Stimulated activated memory B cell treated with anti-CD40 and anti-IgM and Interleukin-4, amounts not matched to agents 10 μg/mL and 1 μg/mL and 100 μg/mL, for 72 hours (primary cell): ENCODE measurements at regions not wholly inside any gene's neighbourhood (a gene's known extent, or its start where the extent isn't known, plus 50 kb on each side); places are given as distances from the start of the nearest gene placed in this dataset.

Experiments used
- ATAC-seq: fragments of 150-1000 bp; cut with Tn5 transposase; 2 replicates; pipeline ENCODE4 v1.10.0; 2021
- H3K27ac Mint-ChIP-seq: one replicate; pipeline ENCODE4 v1.8.0; 2022; ENCODE audit warnings: mild to moderate bottlenecking, mixed read lengths
- H3K27me3 Mint-ChIP-seq: one replicate; pipeline ENCODE4 v1.8.0; 2022; ENCODE audit warnings: mixed read lengths
- H3K36me3 Mint-ChIP-seq: one replicate; pipeline ENCODE4 v1.8.0; 2022; ENCODE audit warnings: mixed read lengths
- H3K4me1 Mint-ChIP-seq: one replicate; pipeline ENCODE4 v1.8.0; 2022; ENCODE audit warnings: mixed read lengths
- H3K4me3 Mint-ChIP-seq: one replicate; pipeline ENCODE4 v1.8.0; 2022; ENCODE audit warnings: mild to moderate bottlenecking, moderate library complexity, mixed read lengths
- H3K9me3 Mint-ChIP-seq: one replicate; pipeline ENCODE4 v1.8.0; 2022; ENCODE audit warnings: mixed read lengths

GRCh38 chr1:221812088-221812752 lies 70.3 kb upstream of the DUSP10 start:
- ATAC-seq, result no peak
- H3K36me3 Mint-ChIP-seq, result no peaks in the 10 kb centered on the region
- peaks cover 37% of the 10 kb centered on the region for H3K4me1 Mint-ChIP-seq
- no peaks in the 10 kb centered on the region for H3K27me3 Mint-ChIP-seq
- H3K27ac Mint-ChIP-seq, result no peak overlapping the region
- peaks cover 3% of the 10 kb centered on the region for H3K9me3 Mint-ChIP-seq
- H3K4me3 Mint-ChIP-seq, result no peak overlapping the region

GRCh38 chr1:221810406-221810805 lies 68.5 kb upstream of the DUSP10 start:
- Mint-ChIP-seq H3K4me1 (peaks cover 50% of the 10 kb centered on the region), H3K4me3 (peak overlapping the region; percentile 36), H3K27ac (peak overlapping the region; percentile 70), H3K27me3 (no peaks in the 10 kb centered on the region), H3K36me3 (no peaks in the 10 kb centered on the region), H3K9me3 (peaks cover 3% of the 10 kb centered on the region)
- ATAC-seq, result no peak

- Mint-ChIP-seq H3K27ac (peak overlapping the region; percentile 70), H3K4me1 (peaks cover 61% of the 10 kb centered on the region), H3K9me3 (peaks cover 3% of the 10 kb centered on the region), H3K4me3 (peak overlapping the region; percentile 27), H3K27me3 (no peaks in the 10 kb centered on the region), H3K36me3 (no peaks in the 10 kb centered on the region)
- peak; percentile 69 for ATAC-seq
These were observed 67.5 kb upstream of the DUSP10 start for GRCh38 chr1:221809091-221810029.

DNA sequence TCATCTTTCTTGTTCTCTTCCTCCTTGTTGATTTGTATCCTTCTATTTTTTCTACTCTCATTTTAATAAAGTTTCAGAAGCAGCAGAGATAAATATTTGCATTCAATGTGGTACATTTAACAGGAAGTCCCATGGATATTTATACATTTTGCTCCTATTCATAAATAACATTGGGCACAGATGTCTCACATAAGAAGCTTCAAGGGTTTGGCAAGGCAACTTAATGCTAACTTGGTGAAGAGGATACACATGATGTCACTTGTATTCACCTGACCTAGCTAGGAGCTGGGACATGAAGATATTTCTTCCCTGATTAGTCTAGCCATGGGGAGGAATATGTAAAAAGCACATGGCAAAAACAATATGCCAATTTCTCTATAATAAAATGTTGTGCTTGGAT lies 65.1 kb upstream of the DUSP10 start:
- Mint-ChIP-seq H3K27ac (peak overlapping the region; percentile 48), H3K4me1 (peaks cover 73% of the 10 kb centered on the region), H3K4me3 (no peak overlapping the region), H3K27me3 (no peaks in the 10 kb centered on the region), H3K36me3 (no peaks in the 10 kb centered on the region), H3K9me3 (peaks cover 3% of the 10 kb centered on the region)
- ATAC-seq, result no peak

- peaks cover 73% of the 10 kb centered on the region for H3K4me1 Mint-ChIP-seq
- H3K36me3 Mint-ChIP-seq, result no peaks in the 10 kb centered on the region
- H3K27ac Mint-ChIP-seq, result peak overlapping the region; percentile 48
- H3K4me3 Mint-ChIP-seq, result no peak overlapping the region
- H3K9me3 Mint-ChIP-seq, result peaks cover 3% of the 10 kb centered on the region
- H3K27me3 Mint-ChIP-seq, result no peaks in the 10 kb centered on the region
- ATAC-seq, result no peak
These were observed 64.3 kb upstream of the DUSP10 start for GRCh38 chr1:221806236-221806635.

- Mint-ChIP-seq H3K27ac (peak overlapping the region; percentile 16), H3K4me3 (no peak overlapping the region), H3K9me3 (no peaks in the 10 kb centered on the region), H3K36me3 (no peaks in the 10 kb centered on the region), H3K4me1 (peaks cover 62% of the 10 kb centered on the region), H3K27me3 (no peaks in the 10 kb centered on the region)
- no peak for ATAC-seq
These were observed 63.2 kb upstream of the DUSP10 start for GRCh38 chr1:221805121-221805520.

- ATAC-seq, result no peak
- Mint-ChIP-seq H3K36me3 (peaks cover 6% of the 10 kb centered on the region), H3K27me3 (no peaks in the 10 kb centered on the region), H3K9me3 (peaks cover 3% of the 10 kb centered on the region), H3K27ac (peak overlapping the region; percentile 16), H3K4me3 (no peak overlapping the region), H3K4me1 (peaks cover 54% of the 10 kb centered on the region)
These were observed 62.4 kb upstream of the DUSP10 start for GRCh38 chr1:221804303-221804702.

- Mint-ChIP-seq H3K4me1 (peaks cover 37% of the 10 kb centered on the region), H3K4me3 (no peak overlapping the region), H3K9me3 (peaks cover 3% of the 10 kb centered on the region), H3K27ac (peak overlapping the region; percentile 42), H3K27me3 (no peaks in the 10 kb centered on the region), H3K36me3 (peaks cover 6% of the 10 kb centered on the region)
- no peak for ATAC-seq
These were observed 60.1 kb upstream of the DUSP10 start for GRCh38 chr1:221801773-221802516.

DNA sequence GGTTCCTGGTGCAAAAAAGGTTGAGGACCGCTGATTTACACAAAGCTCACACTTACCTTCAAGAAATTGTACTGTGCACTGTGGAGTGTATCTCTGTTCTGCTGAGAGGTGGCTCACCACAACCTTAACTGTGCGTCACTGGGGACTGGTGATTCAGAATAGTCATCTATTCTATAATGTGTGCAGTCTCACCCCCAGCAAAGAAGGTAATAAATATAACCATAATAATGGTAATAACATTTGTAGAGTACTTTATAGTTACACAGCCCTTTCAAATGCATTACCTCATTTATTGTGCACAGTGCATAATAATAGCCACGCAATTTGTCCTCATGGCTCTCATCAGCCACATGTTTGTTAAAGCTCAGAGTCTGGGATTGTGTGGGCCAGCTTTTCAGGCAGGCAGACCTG lies 59.4 kb upstream of the DUSP10 start:
- peaks cover 30% of the 10 kb centered on the region for H3K4me1 Mint-ChIP-seq
- H3K27me3 Mint-ChIP-seq, result no peaks in the 10 kb centered on the region
- H3K9me3 Mint-ChIP-seq, result peaks cover 3% of the 10 kb centered on the region
- H3K4me3 Mint-ChIP-seq, result no peak overlapping the region
- peaks cover 6% of the 10 kb centered on the region for H3K36me3 Mint-ChIP-seq
- no peak overlapping the region for H3K27ac Mint-ChIP-seq
- no peak for ATAC-seq

DNA sequence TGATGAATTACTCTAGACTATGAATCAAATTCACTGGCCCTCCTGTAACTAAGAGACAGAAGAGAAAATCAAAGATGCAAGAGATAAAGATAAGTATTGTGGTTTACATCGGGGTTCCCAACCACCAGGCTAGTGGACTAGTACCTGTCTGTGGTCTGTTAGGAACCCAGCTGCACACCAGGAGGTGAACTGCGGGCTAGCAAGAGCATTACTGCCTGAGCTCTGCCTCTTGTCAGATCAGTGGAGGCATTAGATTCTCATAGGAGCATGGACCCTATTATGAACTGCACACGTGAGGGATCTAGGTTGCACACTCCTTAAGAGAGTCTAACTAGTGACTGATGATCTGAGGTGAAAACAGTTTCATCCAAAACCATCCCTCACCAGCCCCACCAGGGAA lies 58.9 kb upstream of the DUSP10 start:
- no peak overlapping the region for H3K27ac Mint-ChIP-seq
- ATAC-seq, result no peak
- peaks cover 3% of the 10 kb centered on the region for H3K9me3 Mint-ChIP-seq
- H3K36me3 Mint-ChIP-seq, result peaks cover 6% of the 10 kb centered on the region
- H3K4me1 Mint-ChIP-seq, result peaks cover 29% of the 10 kb centered on the region
- no peak overlapping the region for H3K4me3 Mint-ChIP-seq
- no peaks in the 10 kb centered on the region for H3K27me3 Mint-ChIP-seq

GRCh38 chr1:221797506-221797905 lies 55.6 kb upstream of the DUSP10 start:
- no peak overlapping the region for H3K4me3 Mint-ChIP-seq
- H3K9me3 Mint-ChIP-seq, result peaks cover 3% of the 10 kb centered on the region
- H3K27ac Mint-ChIP-seq, result no peak overlapping the region
- H3K4me1 Mint-ChIP-seq, result peaks cover 42% of the 10 kb centered on the region
- no peak for ATAC-seq
- H3K36me3 Mint-ChIP-seq, result peaks cover 6% of the 10 kb centered on the region
- no peaks in the 10 kb centered on the region for H3K27me3 Mint-ChIP-seq

DNA sequence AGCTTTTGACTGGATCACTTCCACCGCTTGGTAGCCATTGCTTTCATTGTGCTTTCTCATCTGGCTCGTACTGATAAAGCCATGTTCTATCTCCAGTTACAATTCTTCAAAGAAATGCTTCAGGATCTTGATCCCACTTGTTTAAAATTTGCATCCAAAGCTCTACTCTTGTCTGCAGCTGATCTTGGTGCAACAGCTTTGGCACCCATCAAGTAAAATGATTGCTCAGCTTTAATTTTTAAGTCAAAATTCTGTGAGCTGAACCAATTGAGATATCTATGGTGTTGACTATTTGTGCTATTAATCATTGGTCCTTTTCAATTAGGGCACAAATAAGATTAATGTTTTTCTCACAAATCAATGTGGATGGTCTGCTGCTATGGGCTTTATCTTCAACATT lies 54.8 kb upstream of the DUSP10 start:
- Mint-ChIP-seq H3K27ac (no peak overlapping the region), H3K36me3 (peaks cover 6% of the 10 kb centered on the region), H3K4me1 (peaks cover 41% of the 10 kb centered on the region), H3K9me3 (peaks cover 3% of the 10 kb centered on the region), H3K4me3 (no peak overlapping the region), H3K27me3 (no peaks in the 10 kb centered on the region)
- ATAC-seq, result no peak

GRCh38 chr1:221795380-221795779 lies 53.5 kb upstream of the DUSP10 start:
- Mint-ChIP-seq H3K4me1 (peaks cover 41% of the 10 kb centered on the region), H3K36me3 (peaks cover 6% of the 10 kb centered on the region), H3K4me3 (no peak overlapping the region), H3K27ac (peak overlapping the region; percentile 98), H3K27me3 (no peaks in the 10 kb centered on the region), H3K9me3 (peaks cover 3% of the 10 kb centered on the region)
- no peak for ATAC-seq

DNA sequence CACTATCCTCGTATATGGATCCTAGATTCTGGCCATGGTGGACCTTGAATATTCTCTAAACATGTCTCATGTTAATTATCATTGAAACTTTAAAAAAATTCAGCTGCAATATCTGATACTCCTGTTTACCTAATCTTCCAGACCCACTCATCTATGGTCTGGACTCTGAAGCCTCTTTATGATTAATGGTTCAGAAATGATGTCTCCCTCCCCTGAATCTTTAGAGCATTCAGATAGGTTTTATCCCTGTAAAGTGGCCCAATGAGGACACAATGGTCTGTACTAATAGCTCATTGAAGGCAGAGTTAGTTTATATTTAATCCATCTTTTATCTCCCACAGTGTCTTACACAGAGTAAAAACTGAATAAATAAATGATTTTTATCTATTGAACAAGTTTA lies 53.0 kb upstream of the DUSP10 start:
- Mint-ChIP-seq H3K4me1 (peaks cover 41% of the 10 kb centered on the region), H3K4me3 (no peak overlapping the region), H3K27ac (peak overlapping the region; percentile 98), H3K36me3 (peaks cover 6% of the 10 kb centered on the region), H3K27me3 (no peaks in the 10 kb centered on the region), H3K9me3 (peaks cover 3% of the 10 kb centered on the region)
- ATAC-seq, result no peak

DNA sequence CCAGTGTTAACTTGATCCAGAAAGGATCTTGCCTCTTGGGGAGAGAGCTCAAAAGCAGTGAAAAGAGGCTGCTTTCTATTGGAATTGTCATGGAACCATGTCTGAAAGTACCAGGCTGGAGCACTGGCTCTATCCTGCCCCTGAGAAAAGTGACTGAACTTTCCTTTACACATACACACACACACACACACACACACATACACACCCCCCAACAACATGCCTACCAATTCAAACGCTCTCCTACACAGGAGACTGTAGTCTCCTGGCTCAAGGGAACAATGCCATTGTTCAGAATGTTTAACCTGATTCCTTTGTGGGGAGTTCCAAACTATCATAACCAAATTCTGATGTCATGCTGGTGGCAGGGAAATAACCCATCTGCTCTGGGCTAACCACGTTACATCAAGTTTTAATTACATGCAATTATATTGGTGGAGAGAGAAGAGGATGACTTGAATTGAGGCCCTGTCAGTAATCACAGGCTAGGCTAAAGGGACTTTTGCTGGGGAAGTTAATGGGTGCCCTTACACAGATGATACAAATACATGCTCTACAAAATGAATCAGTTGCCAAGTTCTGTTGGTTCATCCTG lies 52.3 kb upstream of the DUSP10 start:
- peak overlapping the region; percentile 98 for H3K27ac Mint-ChIP-seq
- peak; percentile 84 for ATAC-seq
- H3K27me3 Mint-ChIP-seq, result no peaks in the 10 kb centered on the region
- H3K4me3 Mint-ChIP-seq, result peak overlapping the region; percentile 67
- H3K4me1 Mint-ChIP-seq, result peaks cover 41% of the 10 kb centered on the region
- H3K9me3 Mint-ChIP-seq, result no peaks in the 10 kb centered on the region
- H3K36me3 Mint-ChIP-seq, result no peaks in the 10 kb centered on the region
